OCI-LY3 (cell line): ENCODE measurements at regions not wholly inside any gene's neighbourhood (a gene's known extent, or its start where the extent isn't known, plus 50 kb on each side); places are given as distances from the start of the nearest gene placed in this dataset.

Experiments used
- EZH2phosphoT487 ChIP-seq: fragments of 200-600 bp; shearing (Covaris generic); IDR thresholded peaks from 2 replicates; pipeline ENCODE4 v1.6.1; 2018; ENCODE audit warnings: antibody characterized with exemption, mixed run types, low read depth
- TF ChIP-seq, protein P1 (sequence below): fragments of 200-600, 300-600 bp; sonication (generic); IDR thresholded peaks from 2 replicates; pipeline ENCODE4 v1.5.1; 2014; ENCODE audit warnings: antibody characterized with exemption, low read length, low read depth

DNA sequence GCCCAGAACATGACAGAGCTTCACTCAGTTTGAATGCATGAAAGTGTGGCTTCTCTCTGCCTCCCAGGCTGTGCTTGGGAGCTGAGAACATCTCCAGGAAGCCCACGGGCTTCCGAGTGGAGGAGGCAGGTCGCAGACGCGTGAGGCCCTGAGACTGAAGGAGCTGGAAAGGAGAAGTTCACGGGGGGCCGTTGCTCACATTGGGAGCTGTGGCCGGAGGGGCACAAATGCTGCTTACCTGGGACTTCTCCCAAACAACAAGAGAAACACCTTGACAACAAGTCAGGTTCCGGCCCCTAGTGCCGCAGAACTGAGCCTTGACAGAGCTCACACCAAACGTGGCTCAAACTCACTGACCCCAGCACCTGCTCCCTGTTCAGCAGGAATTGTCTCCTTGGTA is 207.0 kb downstream of the BRD1 start:
- TF ChIP-seq, protein P1, sequence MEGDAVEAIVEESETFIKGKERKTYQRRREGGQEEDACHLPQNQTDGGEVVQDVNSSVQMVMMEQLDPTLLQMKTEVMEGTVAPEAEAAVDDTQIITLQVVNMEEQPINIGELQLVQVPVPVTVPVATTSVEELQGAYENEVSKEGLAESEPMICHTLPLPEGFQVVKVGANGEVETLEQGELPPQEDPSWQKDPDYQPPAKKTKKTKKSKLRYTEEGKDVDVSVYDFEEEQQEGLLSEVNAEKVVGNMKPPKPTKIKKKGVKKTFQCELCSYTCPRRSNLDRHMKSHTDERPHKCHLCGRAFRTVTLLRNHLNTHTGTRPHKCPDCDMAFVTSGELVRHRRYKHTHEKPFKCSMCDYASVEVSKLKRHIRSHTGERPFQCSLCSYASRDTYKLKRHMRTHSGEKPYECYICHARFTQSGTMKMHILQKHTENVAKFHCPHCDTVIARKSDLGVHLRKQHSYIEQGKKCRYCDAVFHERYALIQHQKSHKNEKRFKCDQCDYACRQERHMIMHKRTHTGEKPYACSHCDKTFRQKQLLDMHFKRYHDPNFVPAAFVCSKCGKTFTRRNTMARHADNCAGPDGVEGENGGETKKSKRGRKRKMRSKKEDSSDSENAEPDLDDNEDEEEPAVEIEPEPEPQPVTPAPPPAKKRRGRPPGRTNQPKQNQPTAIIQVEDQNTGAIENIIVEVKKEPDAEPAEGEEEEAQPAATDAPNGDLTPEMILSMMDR, result no peak
- no peak for TF ChIP-seq EZH2phosphoT487
